ENCODE measurements at regions not wholly inside any gene's neighbourhood (a gene's known extent, or its start where the extent isn't known, plus 50 kb on each side); places are given as distances from the start of the nearest gene placed in this dataset.

DNA sequence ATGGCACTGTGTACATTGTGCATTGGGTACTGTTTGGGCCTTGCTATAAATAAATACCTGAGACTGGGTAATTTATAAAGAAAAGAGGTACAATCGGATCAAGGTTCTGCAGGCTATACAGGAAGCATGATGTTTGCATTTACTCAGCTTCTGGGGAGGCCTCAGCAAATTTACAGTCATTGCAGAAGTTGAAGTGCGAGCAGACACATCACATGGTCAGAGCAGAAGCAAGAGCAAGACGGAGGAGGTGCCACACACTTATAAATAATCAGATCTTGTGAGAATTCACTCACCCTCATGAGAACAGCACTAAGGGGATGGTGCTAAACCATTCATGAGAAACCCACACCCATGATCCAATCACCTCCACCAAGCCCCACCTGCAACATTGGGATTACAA, 505.0 kb downstream of the ARAP2 start:
- Histone ChIP-seq H3K27ac (no peak overlapping the region), H3K4me3 (ENCODE audit: low read depth, low read length) (no peak overlapping the region), H3K9ac (no peak overlapping the region), H2AFZ (no peak overlapping the region), H3K4me2 (ENCODE audit: low read length) (no peak overlapping the region), H3K9me3 (ENCODE audit: control insufficient read depth, low read length) (no peaks in the 10 kb centered on the region), H3K27me3 (ENCODE audit: control insufficient read depth, insufficient read depth, low read length) (no peaks in the 10 kb centered on the region), H3K4me1 (no peaks in the 10 kb centered on the region), H3K79me2 (no peaks in the 10 kb centered on the region), H3K36me3 (ENCODE audit: control insufficient read depth, insufficient read depth, low read length) (no peaks in the 10 kb centered on the region)
- TF ChIP-seq, protein P1, sequence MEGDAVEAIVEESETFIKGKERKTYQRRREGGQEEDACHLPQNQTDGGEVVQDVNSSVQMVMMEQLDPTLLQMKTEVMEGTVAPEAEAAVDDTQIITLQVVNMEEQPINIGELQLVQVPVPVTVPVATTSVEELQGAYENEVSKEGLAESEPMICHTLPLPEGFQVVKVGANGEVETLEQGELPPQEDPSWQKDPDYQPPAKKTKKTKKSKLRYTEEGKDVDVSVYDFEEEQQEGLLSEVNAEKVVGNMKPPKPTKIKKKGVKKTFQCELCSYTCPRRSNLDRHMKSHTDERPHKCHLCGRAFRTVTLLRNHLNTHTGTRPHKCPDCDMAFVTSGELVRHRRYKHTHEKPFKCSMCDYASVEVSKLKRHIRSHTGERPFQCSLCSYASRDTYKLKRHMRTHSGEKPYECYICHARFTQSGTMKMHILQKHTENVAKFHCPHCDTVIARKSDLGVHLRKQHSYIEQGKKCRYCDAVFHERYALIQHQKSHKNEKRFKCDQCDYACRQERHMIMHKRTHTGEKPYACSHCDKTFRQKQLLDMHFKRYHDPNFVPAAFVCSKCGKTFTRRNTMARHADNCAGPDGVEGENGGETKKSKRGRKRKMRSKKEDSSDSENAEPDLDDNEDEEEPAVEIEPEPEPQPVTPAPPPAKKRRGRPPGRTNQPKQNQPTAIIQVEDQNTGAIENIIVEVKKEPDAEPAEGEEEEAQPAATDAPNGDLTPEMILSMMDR (IDR thresholded peaks at IDR 0.05): no peak

- H3K36me3 ChIP-seq (ENCODE audit: control insufficient read depth, insufficient read depth, low read length): no peaks in the 10 kb centered on the region
- TF ChIP-seq, protein P1 (IDR thresholded peaks at IDR 0.05): no peak
Observed at GRCh38 chr4:35754047-35754446, 490.3 kb downstream of the ARAP2 start.

GRCh38 chr4:35757836-35758235, 486.5 kb downstream of the ARAP2 start:
- Histone ChIP-seq H3K27me3 (ENCODE audit: control insufficient read depth, insufficient read depth, low read length) (no peaks in the 10 kb centered on the region), H3K79me2 (no peaks in the 10 kb centered on the region), H3K4me3 (ENCODE audit: low read depth, low read length) (no peak overlapping the region), H3K9ac (no peak overlapping the region), H3K4me2 (ENCODE audit: low read length) (no peak overlapping the region), H3K36me3 (ENCODE audit: control insufficient read depth, insufficient read depth, low read length) (no peaks in the 10 kb centered on the region), H3K9me3 (ENCODE audit: control insufficient read depth, low read length) (no peaks in the 10 kb centered on the region), H2AFZ (no peak overlapping the region), H3K27ac (no peak overlapping the region), H3K4me1 (no peaks in the 10 kb centered on the region)
- TF ChIP-seq, protein P1 (IDR thresholded peaks at IDR 0.05): no peak

More at GRCh38 chr4:35754047-35754446, 490.3 kb downstream of the ARAP2 start:
- Histone ChIP-seq H3K27ac (no peak overlapping the region), H3K27me3 (ENCODE audit: control insufficient read depth, insufficient read depth, low read length) (no peaks in the 10 kb centered on the region), H3K79me2 (no peaks in the 10 kb centered on the region), H3K4me2 (ENCODE audit: low read length) (no peak overlapping the region), H2AFZ (no peak overlapping the region), H3K4me3 (ENCODE audit: low read depth, low read length) (no peak overlapping the region), H3K9me3 (ENCODE audit: control insufficient read depth, low read length) (no peaks in the 10 kb centered on the region), H3K4me1 (no peaks in the 10 kb centered on the region), H3K9ac (no peak overlapping the region)

DNA sequence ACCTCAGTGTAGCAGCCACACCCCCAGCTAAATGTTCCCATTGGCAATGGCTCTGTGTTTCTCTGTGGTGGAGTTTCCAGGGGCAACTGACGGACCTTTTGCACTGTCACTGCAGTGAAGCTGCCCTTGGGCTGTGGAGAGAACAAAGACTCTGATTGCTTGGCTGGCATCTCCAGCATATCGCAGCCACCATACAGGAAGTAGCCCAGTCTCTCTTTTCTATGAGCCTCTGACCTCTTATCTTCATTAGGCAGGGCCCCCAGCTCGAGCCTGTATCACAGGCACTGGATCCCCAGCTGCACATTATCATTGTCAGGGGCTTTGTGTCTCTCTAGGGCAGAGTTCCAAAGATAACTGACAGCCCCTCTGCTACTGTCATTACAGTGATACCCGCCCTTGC, 483.5 kb downstream of the ARAP2 start:
- Histone ChIP-seq H3K9me3 (ENCODE audit: control insufficient read depth, low read length) (no peaks in the 10 kb centered on the region), H2AFZ (no peak overlapping the region), H3K4me2 (ENCODE audit: low read length) (no peak overlapping the region), H3K27ac (no peak overlapping the region), H3K27me3 (ENCODE audit: control insufficient read depth, insufficient read depth, low read length) (no peaks in the 10 kb centered on the region), H3K36me3 (ENCODE audit: control insufficient read depth, insufficient read depth, low read length) (no peaks in the 10 kb centered on the region), H3K4me1 (no peaks in the 10 kb centered on the region), H3K79me2 (no peaks in the 10 kb centered on the region), H3K9ac (no peak overlapping the region), H3K4me3 (ENCODE audit: low read depth, low read length) (no peak overlapping the region)
- TF ChIP-seq, protein P1 (IDR thresholded peaks at IDR 0.05): no peak

- Histone ChIP-seq H3K27ac (no peak overlapping the region), H3K4me1 (no peaks in the 10 kb centered on the region), H3K36me3 (ENCODE audit: control insufficient read depth, insufficient read depth, low read length) (no peaks in the 10 kb centered on the region), H3K4me2 (ENCODE audit: low read length) (no peak overlapping the region), H3K9me3 (ENCODE audit: control insufficient read depth, low read length) (no peaks in the 10 kb centered on the region), H2AFZ (no peak overlapping the region), H3K4me3 (ENCODE audit: low read depth, low read length) (no peak overlapping the region), H3K9ac (no peak overlapping the region), H3K79me2 (no peaks in the 10 kb centered on the region), H3K27me3 (ENCODE audit: control insufficient read depth, insufficient read depth, low read length) (no peaks in the 10 kb centered on the region)
- TF ChIP-seq, protein P1 (IDR thresholded peaks at IDR 0.05): no peak
Observed at GRCh38 chr4:35771571-35771970, 472.7 kb downstream of the ARAP2 start.
